HK-2 (cell line): ENCODE measurements at regions not wholly inside any gene's neighbourhood (a gene's known extent, or its start where the extent isn't known, plus 50 kb on each side); places are given as distances from the start of the nearest gene placed in this dataset.

Experiments
- DNase-seq: peaks from one replicate; pipeline ENCODE4 v3.0.0-alpha.2; 2018; ENCODE audit not compliant: unreplicated experiment

GRCh38 chr17:65477600-65477999, 83.8 kb downstream of the AXIN2 start:
- DNase-seq, result no peak

GRCh38 chr17:65474660-65475059, 86.8 kb downstream of the AXIN2 start:
- DNase-seq, result no peak

GRCh38 chr17:65473985-65474384, 87.5 kb downstream of the AXIN2 start:
- DNase-seq, result no peak

GRCh38 chr17:65473363-65473762, 88.1 kb downstream of the AXIN2 start:
- no peak for DNase-seq

GRCh38 chr17:65472666-65473309, 88.7 kb downstream of the AXIN2 start:
- no peak for DNase-seq

GRCh38 chr17:65470783-65471182, 90.7 kb downstream of the AXIN2 start:
- DNase-seq, result no peak

- no peak for DNase-seq
These were observed 93.1 kb downstream of the AXIN2 start for GRCh38 chr17:65468321-65468720.

GRCh38 chr17:65467156-65467555, 94.3 kb downstream of the AXIN2 start:
- no peak for DNase-seq

- no peak for DNase-seq
These were observed 94.9 kb downstream of the AXIN2 start for GRCh38 chr17:65466547-65466946.

GRCh38 chr17:65463242-65463641, 98.2 kb downstream of the AXIN2 start:
- DNase-seq, result no peak

- DNase-seq, result no peak
These were observed 101.6 kb downstream of the AXIN2 start for GRCh38 chr17:65459677-65460347.

GRCh38 chr17:65457635-65458257, 103.7 kb downstream of the AXIN2 start:
- no peak for DNase-seq

GRCh38 chr17:65457183-65457582, 104.3 kb downstream of the AXIN2 start:
- no peak for DNase-seq

GRCh38 chr17:65456368-65457151, 104.9 kb downstream of the AXIN2 start:
- DNase-seq, result no peak

GRCh38 chr17:65455972-65456343, 105.5 kb downstream of the AXIN2 start:
- DNase-seq, result no peak

- DNase-seq, result no peak
These were observed 106.1 kb downstream of the AXIN2 start for GRCh38 chr17:65455154-65455971.

- DNase-seq, result no peak
These were observed 108.1 kb downstream of the AXIN2 start for GRCh38 chr17:65453204-65453931.

GRCh38 chr17:65449495-65449894, 112.0 kb downstream of the AXIN2 start:
- no peak for DNase-seq

- DNase-seq, result no peak
These were observed 113.6 kb downstream of the AXIN2 start for GRCh38 chr17:65447823-65448222.

GRCh38 chr17:65446838-65447526, 114.5 kb downstream of the AXIN2 start:
- DNase-seq, result no peak
